Left hindlimb (tissue), 1 donor: ENCODE measurements at regions not wholly inside any gene's neighbourhood (a gene's known extent, or its start where the extent isn't known, plus 50 kb on each side); places are given as distances from the start of the nearest gene placed in this dataset.

Source experiments
- DNase-seq: peaks from one replicate; pipeline ENCODE4 v3.0.0-alpha.2; 2018

DNA sequence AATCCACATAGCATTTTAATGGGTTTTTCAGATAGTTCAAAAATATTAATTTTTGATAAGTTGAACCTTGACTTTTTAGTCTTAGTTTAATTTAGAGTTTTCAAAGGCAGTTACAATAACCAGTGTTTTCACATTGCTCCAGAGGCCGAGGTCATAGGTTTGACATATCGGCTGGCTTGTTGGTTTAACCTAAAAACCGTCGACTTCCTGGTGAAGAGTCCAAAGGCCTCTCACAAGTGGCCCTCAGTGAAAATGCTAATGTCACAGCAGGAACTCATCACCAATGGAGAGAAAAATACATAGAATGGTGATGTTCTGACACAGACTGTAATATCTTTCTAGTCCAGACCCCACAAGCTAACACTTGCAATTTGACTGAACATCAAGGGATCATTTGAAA is 642.3 kb downstream of the PLOD2 start:
- DNase-seq = no peak

DNA sequence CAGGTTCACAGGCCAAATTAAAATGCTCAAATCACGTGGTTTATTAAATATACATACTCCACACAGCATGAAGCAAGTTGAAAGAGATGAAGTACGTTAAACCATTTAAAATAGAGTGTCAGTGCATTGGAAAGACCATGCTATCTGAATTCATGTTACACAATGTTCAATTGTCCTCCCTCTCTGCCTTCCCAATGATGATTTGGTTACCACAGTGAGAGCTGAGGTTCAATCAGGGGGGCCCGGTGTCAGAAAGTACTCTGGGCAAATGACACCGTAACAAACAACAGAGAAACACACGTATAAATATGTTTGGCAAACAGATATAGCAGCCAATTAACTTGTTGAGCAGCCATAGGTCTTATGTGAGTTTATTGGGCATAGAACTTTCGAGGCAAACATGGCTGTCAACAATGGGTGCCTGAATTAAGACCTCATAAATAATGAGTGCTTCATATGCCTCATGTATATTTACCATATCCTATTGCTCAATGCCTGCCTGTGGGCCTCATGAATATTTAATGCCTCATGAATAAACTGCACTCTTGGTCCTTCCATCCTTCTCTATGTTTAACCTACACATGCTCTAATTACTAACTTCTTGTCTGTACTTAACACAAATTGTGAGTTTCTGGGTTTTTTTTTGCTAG is 641.5 kb downstream of the PLOD2 start:
- no peak for DNase-seq

DNA sequence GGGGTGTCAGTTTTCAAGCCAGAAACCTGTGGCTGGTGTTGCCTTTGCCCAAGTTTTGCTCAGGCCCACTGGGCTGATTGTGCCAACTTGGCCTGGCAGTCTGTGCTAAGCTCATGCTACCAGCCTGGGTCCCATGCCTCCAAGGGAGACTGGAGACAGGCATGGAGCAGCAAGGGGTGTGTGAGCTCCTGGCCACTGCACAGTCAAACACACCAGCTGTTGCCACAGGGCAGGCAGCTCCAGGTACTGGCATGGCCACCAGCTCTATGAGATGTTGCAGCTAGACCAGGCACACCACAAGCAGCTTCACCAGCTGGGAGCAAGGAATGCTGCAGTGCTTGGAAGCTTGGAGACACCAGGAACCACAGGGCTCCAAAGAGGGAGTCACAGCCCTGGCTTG is 638.8 kb downstream of the PLOD2 start:
- DNase-seq = no peak

DNA sequence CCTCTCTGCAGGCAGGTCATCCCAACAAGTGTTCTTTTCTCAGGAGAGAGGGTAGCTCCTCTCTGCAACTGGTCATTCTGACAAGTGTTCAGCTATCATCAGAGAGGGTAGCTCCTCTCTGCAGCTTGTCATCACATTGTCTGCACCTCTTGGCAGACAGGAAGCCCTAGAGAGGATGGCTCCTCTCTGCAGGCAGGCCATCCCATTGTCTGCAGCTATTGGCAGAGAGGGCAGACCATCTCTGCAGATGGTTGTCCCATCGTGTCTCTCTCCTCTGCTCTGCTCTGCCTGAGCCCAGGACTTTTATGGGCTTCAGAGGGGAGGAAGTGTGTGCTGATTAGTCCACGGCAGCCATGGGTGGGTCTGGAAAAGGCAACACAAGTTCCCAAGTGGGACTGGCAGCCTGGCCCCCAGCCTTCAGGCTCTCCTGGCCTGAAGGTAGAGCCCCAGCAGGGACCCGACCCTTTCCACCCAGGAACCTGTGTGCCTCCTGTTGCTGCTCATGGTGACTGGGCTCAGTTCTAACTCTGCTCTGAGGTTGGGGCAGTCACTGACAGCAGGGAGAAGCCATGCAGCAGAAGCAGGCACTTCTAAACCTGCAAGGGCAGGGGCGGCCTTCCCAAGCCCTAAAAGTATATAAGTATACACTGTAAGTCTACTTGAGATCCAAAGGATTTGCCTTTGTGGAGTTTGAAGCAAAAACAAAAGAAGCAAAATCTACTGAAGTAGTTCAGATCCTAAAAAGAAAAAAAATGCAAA is 637.9 kb downstream of the PLOD2 start:
- no peak for DNase-seq

DNA sequence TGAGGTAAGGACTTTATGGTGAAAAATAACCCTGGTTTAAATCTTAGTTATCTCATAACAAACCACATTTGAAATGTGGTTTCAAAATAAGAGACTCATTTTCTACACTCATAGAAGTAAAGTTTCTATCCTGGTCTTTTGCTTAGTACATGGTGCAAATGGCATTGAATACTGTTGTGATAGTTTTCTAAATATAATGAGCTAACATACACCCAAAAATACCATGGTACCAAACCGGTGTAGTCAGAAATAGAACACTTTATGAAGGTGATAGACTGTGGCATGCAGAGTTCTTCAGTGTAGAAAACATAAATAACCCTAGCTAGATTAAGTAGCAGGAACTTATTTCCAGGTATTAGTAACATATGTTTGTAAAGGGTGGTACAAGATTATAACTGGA is 629.4 kb downstream of the PLOD2 start:
- no peak for DNase-seq

DNA sequence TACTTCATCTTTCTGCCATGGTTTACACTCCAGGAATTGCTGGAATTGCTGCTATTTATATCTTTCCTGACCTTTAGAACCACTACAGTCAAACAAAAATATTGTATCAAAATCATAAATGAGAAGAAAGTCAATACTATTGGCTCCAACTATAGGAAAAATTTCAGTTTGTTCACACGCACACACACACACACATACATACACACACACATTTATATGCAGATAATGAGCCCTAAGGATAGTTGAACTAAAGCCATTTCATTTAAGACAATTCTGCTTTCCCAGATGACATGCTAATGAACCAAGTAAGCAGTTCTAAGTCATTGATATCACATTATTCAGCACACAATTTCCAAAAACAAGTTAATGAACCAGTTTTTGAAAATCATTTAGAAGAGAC is 627.3 kb downstream of the PLOD2 start:
- DNase-seq = no peak

DNA sequence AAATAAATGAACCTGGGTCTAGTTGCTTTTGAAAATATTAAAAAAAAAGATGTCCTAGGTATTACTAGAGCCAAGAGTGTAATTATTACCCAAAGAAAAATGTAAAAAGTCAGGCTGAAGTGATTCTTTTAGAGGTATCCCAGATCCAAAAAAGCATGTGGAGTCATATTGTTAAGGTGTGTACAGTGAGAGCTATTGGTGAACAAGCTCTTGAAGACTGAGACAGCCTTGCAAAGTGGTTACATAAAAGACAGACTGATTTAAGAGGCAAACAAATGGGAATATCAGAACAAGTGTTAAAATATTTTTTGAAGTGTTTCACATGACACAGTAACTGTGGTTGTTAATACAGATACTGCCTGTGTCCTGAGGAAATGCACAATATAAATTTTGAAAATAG is 624.5 kb downstream of the PLOD2 start:
- DNase-seq = no peak

DNA sequence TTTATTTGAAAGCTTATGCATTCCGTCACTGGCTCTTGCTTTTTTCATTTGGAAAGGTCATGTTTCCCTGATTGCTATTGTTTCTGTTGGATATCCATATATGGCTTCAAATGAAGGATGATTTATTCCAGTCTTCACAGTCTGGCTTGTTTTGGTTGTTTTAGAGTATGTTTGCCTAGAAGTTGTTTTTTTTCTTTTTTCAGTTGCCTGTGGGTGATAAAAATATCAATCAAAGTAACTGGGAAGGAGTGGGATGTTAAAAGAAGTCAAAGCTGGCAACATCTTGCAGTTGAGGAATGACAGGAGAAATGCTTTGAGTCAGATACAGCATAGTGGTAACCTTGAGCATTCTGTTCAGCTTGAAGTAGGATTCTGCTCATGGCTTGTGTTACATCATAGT is 610.5 kb downstream of the PLOD2 start:
- no peak for DNase-seq

DNA sequence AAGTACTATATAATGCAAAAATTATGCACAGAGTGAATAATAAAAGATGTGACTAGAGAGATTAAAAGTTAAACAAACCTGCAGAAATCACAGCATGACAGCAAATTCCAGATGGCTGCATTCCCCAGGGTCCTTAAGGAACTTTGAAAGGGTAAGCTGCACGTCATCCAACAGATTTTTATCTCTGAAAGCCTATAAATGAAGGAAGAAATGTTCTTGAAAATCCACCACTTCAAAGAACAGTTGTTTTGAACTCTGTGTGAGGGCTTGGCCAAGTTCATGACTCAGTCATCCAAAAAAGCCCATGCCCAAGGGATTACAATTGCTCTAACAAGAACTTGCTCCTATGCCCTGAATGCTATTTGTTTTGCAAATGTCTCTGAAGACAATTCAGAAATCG is 603.6 kb downstream of the PLOD2 start:
- no peak for DNase-seq

DNA sequence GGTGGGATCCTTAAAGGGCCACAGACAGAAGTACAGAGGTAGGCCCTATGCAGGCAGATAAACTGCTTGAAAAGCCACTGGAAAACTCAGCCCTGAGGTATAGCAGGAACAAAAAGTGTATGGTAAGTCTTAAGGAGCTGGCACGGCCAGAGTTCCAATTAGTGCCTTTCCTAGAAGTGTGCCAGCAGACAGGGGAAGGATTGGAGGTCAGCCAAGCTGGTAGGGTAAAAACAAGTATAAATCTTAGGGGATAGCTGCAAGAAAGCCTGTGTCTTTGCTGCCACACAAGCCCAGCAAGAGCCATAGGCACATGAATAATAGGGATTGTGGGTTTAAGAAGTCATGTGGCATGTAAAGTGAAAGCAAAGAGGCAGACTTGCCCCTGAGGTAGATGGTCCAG is 582.5 kb downstream of the PLOD2 start:
- DNase-seq = no peak

DNA sequence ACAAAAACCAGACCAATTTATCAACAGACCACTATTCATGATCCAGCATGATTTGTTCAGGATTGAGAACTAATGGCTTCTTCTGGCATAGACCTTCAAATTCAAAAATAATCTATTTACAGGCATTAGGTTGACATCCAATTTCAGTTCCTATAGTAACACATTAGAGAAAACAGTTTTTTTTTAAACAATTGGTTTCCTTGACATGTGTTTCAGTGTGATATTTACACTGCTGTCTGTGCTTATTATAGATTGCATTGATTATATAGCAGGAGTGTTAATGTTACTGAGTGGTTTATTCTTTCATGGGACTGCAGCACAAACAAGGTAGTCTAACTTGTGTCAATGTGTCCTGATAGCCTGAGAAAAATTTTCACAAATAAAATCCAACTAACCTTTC is 579.3 kb downstream of the PLOD2 start:
- DNase-seq = no peak

DNA sequence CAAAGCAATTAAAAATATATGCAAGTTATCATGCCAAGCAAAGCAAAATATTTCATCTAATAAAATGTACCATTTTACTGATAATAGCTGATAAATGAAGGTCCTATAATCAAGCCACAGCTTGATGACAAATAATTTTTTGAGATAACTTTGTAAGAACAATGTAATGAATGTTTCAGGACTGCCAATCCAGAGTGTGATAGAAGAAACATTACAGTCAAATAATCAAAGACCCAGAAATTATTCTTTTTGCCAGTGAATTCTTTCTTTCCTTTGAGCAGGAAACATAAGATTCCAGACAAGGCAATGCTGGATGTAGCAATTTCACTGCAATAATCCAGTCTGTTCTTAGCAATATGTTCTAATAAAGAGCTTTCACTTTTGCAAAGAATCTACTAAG is 556.1 kb downstream of the PLOD2 start:
- DNase-seq = no peak

DNA sequence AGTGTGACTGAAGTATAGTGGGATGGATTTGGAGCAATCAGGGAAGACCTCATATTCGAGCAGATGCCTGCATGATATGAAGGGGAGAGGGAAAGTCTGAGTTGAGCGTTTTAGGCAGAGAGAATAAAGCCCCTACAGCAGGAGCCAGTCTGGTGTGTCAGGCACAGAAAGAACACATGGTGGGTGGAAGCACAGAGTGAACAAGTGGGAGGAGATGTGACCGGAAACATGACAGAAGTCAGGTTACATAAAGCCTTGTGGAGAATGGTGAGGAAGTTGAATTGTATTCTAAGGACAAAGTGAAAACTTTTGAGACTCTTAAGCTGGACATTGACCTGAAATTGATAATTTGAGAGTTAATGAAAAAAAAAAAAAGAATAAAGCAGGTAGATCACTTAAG is 541.0 kb downstream of the PLOD2 start:
- DNase-seq = no peak

DNA sequence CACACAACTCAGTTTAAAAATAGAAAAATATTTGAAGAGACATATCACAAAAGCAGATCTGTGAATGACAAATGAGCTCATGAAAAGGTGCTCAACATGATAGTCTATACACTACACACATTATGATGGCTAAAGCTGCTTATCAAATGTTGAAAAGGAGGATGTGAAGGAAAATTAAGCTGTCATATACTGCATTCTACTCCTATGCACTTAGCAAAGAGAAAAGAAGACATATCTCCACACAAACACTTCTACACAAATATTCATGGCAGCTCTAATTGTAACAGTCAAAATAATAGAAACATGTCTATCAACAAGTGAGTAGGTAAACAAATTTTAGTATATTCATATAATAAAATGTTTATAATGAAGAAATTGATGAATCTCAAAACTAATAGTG is 540.5 kb downstream of the PLOD2 start:
- DNase-seq = no peak

DNA sequence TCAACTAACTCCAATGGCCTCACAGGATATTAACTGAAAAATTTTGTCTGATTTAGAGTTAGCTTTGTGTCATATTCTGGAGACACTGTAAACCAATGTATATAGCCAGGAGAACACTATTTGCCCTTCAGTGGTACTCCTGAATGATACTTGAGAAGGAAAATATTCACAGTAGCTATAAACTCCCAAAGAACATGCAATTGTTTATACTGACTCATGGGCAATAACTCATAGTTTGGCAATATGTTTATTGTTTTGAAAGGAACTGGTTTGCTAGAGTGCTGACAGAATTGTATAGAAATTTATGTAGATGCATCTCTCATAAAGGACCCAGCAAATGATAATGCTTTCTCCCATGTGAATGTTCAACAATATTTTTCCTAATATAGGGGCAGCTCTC is 537.6 kb downstream of the PLOD2 start:
- no peak for DNase-seq

DNA sequence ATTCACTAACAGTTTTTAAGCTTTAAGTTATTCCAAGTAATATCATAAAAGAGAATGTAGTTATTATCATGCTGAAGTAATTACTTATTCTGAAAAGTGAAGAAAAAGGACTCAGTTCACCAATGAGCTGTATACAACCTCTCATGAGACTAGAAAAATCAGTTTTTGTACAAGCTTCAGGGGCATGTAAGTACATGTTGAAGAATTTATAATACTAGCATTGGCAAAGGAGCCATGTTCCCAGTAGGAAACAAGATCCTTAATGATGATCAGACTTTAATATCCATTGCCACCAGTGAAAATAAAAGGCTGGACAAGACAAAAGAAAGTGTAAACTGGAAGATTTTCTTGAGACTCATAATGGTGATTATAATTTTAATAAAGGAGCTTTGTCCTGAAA is 532.8 kb downstream of the PLOD2 start:
- DNase-seq = no peak

DNA sequence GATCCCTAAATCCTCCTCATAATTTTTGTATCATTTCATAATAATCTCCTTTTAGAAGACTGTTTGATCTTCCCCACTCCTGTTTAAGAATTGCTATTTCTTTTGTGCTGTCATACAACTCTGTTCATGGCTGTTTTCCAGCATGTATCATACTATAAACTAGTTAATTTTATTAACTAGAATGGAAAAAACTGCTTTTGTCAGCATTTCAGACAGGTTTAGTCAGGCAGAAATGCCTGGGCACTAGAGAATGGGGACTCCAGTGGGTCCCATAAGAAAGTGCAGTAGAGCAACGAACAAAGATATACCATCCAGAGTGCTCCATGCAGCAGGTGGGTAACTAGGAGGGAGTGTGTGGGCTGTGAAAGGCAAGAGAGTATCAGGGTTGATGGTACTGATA is 523.9 kb downstream of the PLOD2 start:
- no peak for DNase-seq

DNA sequence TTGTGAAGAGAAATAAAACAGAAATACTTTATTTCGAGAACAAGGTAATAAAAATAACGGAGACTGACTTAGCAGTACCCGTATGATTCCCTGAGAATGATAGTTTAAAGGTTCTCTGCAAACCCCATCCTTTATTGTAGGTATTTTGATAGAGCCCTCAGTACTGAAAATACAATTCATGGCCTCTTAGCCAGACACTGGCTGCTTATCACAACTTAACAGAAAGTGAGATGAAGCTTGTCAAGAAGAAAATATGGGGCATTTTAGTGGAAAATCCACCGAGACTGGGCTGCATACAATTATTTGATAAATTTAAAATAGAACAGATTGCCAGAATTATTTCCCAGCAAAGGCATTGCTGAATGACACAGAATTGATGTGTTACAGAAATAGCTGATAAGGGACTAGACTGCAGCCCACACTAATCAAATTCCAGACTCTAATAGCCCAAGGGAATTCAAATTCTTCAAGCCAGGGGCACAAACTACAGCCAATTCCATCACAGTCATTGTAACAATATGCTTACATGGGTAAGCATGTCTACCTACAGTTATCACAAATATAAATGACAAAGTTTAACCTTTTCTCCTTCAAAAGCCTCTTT is 521.9 kb downstream of the PLOD2 start:
- DNase-seq = no peak

DNA sequence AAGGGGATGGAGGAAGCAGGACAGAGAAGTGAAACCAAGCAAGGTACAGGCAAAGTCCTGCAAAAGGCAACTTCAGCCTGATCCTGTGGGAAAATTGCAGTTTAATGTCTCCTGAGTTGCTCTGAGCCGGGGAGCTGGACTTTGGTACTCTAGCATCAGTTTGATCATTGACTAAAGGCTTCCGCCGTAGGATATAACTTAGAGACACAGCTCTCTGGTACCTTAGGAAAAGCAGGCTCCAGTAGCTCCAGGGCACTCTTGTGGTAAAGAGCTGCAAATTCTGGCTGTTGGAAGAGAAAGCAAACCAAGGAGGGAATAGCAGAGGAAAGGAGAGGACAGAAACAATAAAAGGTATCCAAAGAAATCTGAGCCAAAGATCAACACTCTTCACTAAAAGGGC is 521.1 kb downstream of the PLOD2 start:
- no peak for DNase-seq

DNA sequence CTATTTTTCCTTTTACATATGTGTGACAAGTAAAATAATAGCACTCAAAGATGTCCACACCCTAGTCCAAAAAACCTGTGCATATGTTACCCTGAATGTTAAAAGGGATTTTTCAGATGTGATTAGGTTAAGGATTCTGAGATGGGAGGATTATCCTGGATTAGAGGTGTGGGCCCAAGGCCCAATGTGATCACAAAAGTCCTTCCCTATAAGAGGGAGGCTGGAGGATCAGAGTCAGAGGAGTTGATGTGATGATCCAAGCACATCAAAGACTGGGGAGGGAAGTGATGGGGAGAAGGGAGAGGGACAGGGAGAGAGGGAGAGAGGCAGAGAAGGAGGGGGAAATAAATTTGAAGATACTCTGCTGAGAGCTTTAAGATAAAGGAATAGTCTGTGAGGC is 512.6 kb downstream of the PLOD2 start:
- DNase-seq = no peak

DNA sequence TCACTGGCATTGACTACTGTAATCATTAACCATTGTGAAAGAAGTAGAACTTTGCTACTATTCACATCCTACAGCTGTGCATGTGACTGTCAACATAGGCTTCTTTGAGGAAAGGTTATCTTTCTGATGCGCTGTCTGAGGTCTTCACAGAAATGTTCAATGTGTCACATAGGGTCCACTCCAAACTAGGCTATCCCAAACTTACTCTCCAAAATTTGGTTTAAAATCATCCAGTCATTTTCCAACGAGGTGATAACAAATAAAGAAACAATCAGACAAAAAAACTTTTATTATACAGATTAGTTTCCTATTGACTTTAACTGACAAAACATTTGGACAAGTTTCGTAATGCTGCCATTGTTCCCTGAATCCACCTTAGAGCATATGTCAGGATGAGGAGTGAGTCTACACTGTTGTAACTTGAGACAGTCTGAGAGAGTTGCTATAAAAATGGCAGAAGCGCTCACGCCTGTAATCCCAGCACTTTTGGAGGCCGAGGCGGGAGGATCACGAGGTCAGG is 511.6 kb downstream of the PLOD2 start:
- no peak for DNase-seq

DNA sequence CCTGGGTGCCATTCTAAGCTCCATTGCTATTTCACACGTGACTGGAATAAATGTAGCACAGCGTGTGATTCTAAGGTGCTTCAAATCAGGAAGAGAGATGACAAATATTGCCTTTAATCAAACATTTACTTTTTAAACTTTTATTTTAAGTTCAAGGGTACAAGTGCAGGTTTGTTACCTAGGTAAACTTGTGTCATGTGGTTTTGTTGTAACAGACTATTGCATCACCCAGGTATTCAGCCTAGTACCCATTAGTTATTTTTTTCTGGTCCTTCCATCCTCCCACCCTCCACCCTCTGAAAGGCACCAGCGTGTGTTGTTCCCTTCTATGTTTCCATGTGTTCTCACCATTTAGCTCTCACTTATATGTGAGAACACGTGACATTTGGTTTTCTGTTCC is 510.8 kb downstream of the PLOD2 start:
- no peak for DNase-seq

DNA sequence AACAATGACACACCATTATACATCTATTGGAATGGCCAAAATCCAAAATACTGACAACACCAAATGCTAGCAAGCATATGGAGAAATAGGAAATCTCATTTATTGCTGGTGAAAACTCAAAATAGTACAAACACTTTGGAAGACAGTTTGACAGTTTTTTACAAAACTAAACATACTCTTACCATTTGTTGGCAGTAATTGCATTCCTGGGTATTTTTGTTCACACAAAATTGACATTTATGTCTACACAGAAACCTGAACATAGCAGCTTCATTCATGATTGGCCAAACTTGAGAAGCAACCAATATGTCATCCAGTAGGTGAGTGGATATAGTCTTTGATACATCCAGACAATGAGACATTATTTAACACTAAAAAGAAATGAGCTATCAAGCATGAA is 489.9 kb downstream of the PLOD2 start:
- no peak for DNase-seq

DNA sequence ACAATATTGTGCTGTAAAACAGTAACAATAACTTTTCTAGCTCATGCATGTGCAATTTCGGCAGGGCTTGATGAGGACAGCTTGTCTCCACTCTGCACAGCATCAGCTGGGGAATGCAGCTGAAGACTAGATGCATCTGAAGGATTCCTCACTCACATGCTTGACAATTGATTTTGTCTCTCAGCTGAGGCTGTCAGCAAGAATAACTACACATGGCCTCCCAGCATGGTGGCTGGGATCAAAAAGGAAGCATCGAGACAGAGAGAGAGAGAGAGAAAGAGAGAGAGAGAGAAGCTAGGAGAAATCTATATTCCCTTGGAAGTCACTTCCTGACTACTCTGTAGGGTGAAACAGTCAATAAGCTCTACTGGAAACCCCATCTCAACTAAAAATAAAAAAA is 487.1 kb downstream of the PLOD2 start:
- no peak for DNase-seq
